LNCAP (cell line): ENCODE measurements at regions not wholly inside any gene's neighbourhood (a gene's known extent, or its start where the extent isn't known, plus 50 kb on each side); places are given as distances from the start of the nearest gene placed in this dataset.

ENCODE experiments used
- CTCF ChIP-seq: fragments of 450-650 bp; IDR thresholded peaks from 2 replicates; pipeline ENCODE4 v1.5.1; 2017; ENCODE audit warnings: mild to moderate bottlenecking

- no peak for TF ChIP-seq CTCF
Measured at GRCh38 chr2:103009871-103010270, 248.0 kb downstream of the TMEM182 start.

- TF ChIP-seq CTCF, result no peak
Measured at GRCh38 chr2:103010306-103010705, 248.5 kb downstream of the TMEM182 start.

GRCh38 chr2:103010751-103011150 is 248.9 kb downstream of the TMEM182 start:
- TF ChIP-seq CTCF, result no peak

GRCh38 chr2:103012590-103012989 is 250.8 kb downstream of the TMEM182 start:
- TF ChIP-seq CTCF, result no peak

GRCh38 chr2:103025056-103025455 is 263.2 kb downstream of the TMEM182 start:
- no peak for TF ChIP-seq CTCF

- TF ChIP-seq CTCF, result no peak
Measured at GRCh38 chr2:103028181-103028580, 266.4 kb downstream of the TMEM182 start.
